EH (cell line): ENCODE measurements at regions not wholly inside any gene's neighbourhood (a gene's known extent, or its start where the extent isn't known, plus 50 kb on each side); places are given as distances from the start of the nearest gene placed in this dataset.
A peak's percentile ranks its signal among the peaks of the same experiment; 100 is the strongest.
"Not testable (repeated sequence)": the region's sequence is repeated elsewhere in the genome, so short reads cannot be mapped to it uniquely, and the experiment has no call there.

Source experiments
- DNase-seq: peaks from one replicate; pipeline ENCODE4 v3.0.0-alpha.2; 2015; ENCODE audit warnings: low read depth

DNA sequence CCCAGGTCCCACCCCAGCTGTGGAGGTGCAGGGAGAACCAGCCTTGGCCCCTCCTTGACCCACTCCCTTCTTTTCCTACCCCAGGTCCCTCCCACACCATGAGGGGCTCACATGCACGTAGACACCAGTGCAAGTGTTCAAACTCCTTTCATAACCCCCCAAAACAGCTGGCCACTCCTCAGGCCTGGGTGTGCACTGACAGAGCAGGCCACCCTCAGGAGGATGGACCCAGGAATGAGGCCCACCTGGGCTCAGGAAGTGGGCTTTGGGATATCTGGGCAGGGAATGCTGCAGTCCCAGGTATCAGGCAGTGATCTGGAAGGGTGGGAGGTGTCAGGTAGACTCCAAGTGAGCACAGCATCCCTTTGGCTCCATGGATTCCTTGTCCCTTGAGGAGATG, 723.8 kb downstream of the MATN1 start:
- DNase-seq = no peak

DNA sequence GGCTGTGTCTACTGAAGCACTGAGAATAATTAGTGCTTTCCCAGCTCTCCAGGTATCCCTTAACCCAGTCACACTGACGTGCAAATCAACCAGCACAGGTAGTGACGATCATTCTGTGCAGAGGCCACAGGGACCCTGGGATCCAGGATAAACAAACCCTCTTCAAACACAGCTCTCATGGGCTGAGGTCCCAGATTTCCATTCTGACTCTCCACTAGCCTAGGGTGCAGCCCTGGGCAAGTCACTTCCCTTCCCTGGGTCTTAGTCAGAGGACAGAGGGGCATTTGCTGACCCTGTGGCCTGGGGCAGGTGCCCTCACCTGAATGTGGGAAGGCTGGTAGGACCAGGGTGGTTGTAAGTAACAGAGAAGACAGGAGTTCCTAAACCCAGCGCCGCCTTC, 724.7 kb downstream of the MATN1 start:
- no peak for DNase-seq

DNA sequence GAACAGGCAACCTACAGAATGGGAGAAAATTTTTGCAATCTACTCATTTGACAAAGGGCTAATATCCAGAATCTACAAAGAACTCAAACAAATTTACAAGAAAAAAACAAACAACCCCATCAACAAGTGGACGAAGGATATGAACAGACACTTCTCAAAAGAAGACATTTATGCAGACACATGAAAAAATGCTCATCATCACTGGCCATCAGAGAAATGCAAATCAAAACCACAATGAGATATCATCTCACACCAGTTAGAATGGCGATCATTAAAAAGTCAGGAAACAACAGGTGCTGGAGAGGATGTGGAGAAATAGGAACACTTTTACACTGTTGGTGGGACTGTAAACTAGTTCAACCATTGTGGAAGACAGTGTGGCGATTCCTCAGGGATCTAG, 725.6 kb downstream of the MATN1 start:
- not testable (repeated sequence) for DNase-seq

DNA sequence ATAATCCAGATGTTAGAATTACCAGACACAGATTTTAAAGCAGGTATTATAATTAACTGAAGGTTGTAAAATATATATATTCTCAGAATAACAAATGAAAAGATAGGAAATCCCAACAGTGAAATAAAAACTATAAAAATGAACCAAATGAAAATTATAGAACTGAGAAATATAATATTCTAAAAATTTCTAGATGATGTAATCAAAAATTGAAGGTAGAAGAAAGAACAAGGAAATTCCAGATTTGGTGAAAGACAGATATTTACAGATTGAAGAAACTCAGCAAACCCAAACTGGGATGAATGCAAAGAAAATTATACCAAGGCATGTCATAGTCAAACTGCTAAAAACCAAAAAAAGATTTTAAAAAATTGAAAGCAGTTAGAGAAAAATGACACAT, 729.4 kb downstream of the MATN1 start:
- no peak for DNase-seq

DNA sequence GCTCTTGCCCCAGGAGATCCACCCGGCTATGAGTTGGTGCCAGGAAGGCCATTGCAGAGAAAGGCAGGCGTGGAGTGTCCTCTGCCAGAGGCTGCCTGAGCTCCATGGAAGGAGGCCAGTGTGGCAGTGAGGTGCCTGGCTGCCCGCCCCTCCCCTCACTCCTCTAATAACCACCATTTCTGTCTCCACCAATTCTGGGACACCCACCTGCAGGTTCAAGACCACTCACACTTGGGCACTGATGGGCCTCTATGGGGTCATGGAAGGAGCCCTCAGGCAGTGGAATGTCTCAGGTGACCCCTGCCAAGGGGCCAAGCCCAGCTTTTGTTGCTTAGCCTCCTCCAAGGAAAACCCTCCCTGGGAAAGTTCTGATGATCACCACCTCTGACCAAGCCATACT, 731.6 kb downstream of the MATN1 start:
- DNase-seq = no peak

DNA sequence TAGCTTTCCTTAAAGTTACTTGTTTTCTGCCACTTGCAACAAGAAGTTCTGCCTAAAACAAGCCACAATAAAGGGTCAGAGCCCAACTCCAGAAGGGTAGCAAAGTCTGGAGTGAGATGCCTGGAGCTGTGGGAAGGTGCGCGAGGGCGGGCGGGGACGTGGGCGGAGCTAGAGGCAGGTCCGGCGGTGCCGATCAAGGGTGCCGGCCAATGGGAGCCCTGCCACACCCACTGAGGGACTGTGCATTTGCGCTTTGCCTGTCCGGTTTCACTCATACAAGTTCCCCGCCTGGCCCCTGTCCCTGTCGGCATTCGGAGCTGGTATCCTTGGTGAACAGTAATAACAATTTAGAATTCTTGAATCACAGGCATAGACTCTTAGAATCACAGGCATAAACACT, 732.4 kb downstream of the MATN1 start:
- no peak for DNase-seq

DNA sequence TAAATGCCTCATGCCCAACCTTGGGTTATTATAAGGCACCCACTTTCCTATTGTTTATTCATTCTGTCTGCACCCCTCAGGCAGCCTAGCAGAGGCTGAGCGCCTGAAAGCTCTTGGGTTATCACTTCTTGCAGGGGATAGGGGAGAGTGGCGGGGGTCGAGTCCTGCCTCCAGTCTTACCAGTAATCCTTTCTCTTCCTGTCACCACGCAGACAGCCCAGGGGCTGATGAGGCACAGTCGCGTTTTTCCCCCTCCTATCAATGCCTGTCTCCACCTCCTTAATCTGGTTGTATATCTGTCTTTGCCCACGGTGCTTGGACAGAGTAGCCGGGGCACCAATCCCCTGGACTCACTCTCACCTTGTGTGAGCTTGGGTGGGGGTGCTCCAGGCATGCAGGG, 733.1 kb downstream of the MATN1 start:
- no peak for DNase-seq

DNA sequence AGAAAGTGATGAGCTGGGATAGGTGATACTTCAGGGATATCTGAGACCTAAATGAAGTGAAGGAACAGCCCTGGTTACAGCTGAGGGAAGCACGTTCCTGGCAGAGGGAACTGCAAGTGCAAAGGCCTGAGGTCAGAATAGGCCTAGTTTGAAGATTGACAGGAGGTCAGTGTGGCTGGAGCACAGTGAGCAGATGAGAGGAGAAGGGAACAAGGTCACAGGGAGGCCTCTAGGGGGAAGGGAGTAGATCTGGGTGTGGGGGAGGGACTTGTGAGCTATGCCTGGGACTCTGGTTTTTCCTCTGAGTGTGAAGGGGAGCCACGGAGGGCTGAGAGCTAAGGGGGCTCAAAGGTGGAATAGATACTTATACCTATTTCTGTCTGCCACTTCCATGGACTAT, 736.4 kb downstream of the MATN1 start:
- DNase-seq = no peak

DNA sequence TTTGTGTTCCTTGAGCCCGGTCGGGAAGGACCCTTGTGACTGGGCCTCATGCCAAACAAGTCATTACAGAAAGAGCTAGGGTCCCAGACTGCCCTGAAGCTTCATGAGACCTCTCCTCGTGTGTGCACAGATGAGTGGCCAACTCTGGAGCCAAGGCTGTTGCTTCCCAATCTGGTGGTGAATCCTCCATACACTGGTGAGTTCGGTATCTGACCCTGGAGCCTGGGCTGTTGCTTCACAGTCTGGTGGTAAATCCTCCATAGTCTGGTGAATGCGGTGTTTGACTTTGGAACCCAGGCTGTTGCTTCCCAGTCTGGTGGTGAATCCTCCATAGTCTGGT, 737.8 kb downstream of the MATN1 start:
- no peak for DNase-seq

DNA sequence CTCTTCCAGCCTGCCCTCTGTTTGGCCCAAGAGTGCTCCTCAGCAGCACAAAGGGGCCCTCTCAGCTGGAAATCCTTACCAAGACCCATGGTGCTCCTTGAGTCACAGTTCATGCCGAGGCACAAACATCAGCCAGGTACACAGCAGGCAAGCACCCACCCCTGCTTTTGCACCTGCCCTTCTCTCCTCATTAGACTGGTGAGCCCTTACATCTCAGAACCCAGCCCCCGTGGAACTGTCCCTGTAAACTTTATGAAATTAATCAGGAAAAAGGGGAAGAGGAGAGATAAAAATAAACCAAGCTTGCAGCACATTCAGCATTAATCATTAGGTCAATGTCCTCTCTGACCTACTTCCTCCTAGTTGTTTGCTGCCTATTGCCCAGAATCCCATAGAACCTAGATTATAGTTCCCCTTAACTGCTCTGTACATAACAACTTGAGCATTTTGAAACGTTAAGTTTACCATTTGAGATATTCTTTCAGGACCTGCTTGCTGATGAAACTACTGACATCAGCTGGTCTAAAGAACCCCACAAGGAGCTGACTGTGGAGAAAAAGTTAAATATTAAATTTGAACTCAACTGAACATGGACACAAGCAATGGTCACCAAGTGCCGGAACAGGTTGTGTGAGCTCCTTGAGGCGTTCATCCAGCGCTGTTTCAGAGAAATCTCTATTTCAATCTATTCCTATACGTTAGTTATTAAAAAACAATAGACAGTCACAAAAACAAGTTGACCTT, 738.4 kb downstream of the MATN1 start:
- no peak for DNase-seq

DNA sequence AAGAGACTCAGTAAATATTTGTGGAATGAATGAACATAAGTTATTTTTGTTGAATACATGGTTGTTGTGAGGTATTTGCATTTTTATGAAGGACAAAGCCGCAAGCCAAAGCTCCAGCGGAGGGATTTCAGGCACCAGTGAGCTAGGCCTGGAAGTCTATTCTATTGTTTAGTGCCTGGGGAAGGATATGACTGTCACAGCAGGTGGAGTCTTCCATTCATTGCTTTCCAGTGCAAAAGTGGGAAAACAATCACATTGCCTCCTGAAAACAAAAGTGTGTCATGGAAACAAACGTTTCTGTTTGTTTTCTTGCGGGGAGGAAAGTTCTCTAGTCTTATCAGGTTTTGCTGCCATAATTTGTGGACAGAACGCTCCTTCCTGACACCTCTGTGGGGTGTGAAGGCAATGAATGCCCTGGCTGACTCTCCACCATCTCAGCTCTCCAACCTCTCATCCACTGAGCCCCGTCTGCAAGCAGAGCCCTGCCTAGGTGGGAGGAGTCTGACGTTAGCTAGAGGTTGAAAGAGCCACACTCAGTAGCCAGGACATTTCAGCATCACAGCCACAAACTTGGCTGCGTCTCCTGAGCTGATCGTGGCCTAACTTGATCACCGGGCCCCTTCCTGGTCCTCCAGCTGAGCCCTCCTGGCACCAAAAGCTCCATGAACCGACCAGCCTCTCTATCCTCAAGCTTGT, 739.1 kb downstream of the MATN1 start:
- DNase-seq = no peak

DNA sequence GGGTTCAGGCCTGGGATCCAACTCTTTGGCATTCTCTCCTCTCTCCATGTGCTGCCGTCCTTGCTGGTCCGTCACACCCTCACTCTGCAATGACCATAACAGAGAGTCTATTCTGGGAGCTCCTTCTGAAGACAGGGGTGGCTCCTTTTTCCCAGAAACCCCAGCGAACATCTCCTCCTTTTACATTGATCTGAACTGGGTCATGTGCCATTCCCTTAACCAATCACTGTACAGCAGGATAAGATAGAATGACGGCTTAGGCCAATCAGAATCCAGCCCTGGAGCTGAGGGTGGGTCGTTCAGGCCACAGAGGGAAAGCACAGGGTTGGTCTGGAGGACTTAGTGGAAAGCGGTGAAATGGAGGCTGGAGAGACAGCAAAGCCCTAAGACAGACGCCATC, 740.1 kb downstream of the MATN1 start:
- no peak for DNase-seq

DNA sequence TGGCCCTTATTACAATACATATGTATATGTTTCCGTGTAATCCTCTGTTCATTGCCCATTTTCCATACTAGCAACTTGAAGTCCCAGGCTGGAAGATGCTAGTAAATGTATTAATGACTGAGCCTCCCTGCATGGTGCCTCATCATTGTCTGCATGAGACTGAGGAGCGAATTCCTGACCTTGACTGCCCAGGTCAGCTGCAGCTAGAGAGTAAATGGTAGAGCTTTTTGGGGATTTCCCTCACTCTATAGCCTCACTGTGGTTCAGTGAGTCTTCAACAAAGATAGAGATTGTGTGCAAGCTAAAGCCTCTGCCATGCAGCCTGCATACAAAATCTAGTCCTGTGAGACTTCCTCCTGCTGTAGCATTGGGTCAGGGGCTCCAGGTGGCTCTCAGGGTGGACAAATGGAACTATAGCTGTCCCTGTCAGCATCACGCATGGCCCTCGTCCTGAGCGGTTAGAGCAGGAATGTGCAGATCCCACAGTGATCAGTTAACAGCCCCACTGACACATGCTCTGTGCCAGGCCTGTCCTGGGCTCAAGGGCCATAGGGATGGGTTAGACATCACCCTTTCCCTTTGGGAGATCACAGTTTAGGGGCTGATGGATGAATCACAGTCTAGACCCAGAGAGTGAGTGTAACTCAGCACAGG, 741.7 kb downstream of the MATN1 start:
- DNase-seq = no peak

DNA sequence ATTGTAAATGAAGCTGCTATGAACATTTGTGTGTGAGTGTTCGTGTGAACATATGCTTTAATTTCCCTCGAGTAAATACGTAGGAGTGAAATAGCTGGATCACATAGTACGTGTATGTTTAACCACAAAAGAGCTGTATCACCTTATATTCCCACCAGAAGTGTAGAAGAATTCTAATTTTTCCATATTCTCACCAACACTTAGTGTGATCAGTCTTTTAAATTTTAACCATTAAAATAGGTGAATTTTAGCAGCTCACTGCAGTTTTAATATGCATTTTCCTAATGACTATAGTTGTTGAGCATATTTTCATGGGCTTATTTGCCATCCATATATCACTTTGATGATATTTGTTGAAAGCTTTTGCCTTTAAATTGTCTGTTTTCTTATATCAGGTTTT, 741.2 kb downstream of the PTPRU start:
- DNase-seq = no peak

DNA sequence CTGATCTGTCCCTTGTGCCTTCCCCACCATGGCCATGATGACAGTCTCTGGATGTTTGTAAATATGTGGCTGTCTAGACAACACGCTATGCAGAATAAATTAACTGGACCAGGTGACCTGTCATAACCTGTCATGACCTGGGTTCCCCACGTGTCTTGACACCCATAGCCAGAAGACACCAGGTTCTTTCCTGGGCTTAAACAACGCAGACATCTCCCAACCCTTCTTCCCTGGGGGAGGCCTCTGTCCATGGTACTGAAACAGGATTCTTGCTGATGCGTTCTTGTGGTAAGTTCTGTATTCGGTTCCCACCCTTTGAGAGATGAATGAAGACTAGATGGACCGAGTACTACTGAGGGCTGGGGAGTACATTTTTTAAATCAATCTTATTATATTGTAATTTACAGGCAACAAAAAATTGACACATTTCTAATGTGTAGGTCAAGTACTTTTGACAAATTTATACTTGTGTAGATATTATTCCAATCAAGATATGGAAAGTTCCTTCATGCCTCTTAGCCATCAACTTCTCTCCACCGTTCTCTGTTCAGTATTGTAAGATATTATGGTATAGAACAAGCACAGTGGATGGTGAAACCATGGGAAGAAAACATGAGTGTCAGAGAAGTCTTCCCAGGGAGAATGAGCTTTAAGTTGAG, 738.8 kb downstream of the PTPRU start:
- DNase-seq = peak; percentile 57

DNA sequence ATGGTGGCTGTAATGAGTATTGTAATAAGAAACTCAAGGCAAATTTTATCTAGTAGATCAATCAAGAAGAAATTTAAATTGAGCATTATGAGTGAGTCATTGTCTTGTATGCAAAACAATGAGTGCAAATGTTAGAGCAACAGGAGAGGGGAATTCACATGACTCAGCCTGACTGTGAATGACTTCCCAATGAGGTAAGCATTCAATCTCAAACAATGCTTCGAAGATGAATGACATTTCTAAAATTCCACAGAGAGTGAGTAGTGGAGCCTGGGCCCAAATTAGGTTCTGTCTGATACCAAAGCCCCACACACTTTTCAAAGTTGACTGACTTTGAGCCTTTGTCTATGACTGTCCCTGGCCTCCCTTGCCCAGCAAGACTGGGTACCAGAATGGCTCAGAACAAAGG, 738.0 kb downstream of the PTPRU start:
- DNase-seq = peak; percentile 89

DNA sequence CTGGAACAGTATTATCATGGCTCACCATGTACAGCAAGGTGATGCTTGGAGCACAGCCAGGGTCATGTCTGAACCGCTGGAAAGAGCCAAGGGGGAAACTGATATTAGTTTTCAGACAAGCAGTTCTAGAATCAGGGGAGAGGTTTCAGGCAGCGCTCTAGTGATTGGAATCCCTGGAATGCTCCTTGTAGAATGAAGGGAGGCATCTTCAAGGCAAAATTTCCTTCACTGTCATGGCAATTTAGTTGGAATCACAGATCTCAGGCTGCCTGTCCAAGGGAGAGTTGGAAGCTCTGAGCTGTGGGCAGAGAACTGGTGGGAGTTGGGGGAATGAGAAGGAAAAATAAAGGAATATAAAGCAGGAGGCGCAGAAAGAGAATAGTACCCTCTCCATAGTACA, 737.1 kb downstream of the PTPRU start:
- DNase-seq = peak; percentile 17

DNA sequence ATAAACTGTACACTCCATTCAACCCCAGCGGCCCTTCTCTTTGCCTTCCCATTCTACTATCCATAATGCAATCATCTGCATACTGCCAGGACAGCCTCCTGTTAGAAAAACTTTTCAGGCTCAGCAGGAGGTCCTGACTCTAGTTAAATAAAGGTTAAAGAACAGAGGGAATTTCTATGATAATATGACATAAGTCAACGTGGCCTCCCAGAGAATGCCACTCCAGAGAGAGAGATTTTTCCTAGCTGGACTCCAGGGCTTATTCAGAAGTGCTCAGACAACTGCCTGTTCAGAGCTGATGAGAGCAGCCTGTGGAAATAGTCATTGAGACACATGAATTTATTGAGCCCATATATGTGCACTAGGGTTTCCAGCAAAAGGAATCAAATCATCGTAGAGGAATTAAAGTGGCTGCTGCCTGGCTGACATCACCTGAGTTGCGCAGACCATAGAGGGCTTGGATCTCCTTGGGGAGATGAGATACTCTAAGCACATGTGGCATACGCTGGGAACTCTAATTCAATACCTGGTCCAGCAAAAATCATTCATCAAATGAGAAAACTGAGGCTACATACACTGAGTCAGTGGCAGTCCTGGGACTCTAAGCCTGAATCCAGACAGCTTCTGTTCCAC, 736.2 kb downstream of the PTPRU start:
- DNase-seq = no peak

DNA sequence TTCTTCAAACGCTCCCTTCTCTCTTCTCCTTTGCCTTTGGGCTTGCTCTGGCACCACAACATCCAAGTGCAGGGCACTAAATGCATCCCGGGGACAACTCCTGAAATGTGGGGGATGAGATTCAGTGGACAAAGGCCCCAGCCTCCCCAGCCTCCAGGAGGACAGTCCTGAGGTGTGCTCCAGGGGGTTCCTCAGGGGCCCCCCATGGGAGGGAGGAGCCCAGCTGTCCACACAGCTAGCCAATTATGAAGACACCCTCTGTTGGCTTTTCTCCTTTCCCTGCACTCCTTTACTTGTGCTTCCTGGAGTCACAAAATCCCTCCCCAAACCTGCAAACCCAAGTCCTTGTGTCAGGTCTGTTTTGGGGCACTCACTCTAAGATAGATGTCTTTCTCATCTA, 735.4 kb downstream of the PTPRU start:
- DNase-seq = no peak

DNA sequence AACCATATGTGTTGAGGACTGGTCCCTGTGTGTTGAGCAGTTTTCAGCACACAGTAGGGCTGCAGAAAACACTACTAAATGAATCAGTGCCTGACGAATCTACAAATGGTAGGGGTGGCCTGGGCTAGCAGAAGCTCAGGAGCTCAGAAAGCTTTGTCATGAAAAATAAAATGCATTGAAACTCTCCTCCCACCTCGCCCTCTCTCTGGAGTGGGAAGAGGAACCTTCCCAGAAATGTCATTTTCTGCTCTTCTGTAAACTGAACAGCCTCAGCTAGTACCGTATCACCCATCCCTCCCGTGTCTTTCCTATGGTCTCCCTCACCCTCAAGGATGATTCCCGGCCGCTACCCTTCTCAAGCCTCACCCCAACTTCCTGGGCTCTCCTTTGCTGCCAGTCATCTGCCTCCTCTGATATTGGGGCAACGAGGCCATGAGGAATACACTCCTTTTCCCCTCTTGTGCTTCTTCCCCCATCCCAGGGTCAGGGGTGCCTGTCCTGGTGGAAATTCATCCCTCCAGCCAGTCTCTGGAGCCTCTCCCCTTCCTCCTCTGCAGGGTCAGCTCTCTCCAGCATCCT, 734.5 kb downstream of the PTPRU start:
- no peak for DNase-seq

DNA sequence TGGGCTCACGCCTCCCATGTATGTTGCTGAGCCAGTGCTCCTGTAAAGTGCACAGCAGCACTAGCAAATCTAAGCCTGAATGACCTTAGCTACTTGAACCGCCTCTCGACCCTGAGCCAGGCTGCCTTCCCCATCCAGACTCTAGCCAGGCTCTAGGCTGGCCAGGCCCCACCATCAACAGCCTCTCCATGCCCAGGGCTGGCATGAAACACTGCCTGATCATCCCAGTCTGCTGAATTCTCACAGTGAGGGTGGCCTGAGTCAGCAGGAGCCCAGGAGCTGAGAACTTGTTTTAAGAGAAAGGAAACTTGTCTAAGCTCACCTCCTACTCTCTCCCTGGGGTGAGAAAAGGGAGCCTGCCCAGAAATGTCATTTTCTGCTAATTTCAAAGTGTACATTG, 733.3 kb downstream of the PTPRU start:
- no peak for DNase-seq

DNA sequence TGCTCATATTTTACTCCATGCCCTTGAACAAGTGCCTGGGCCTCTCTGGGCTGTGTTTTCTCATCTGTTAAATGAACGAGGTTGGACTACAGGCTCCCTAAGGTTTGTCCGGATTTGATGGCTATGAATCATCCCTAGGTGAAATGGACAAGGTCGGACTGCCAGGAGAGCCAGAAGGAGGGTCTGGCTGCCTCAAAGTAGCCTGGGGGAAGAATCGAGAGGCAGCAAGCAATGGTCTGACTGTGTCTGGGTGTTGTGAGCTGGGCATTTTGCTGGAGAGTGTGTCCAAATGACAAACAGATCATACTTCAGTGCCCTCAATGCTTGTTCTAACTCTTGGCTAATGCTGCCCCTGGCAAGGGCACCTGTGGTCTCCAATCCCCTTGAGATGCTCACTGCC, 730.9 kb downstream of the PTPRU start:
- no peak for DNase-seq
